ENCODE measurements at regions not wholly inside any gene's neighbourhood (a gene's known extent, or its start where the extent isn't known, plus 50 kb on each side); places are given as distances from the start of the nearest gene placed in this dataset.

- DNase-seq (no peak), FAIRE-seq (no peak)
- no peaks in the 10 kb centered on the region for H3K27me3 ChIP-seq (ENCODE audit: control insufficient read depth, insufficient read depth, low read length)
- H3K9ac ChIP-seq (ENCODE audit: low read length in 3 of 3): no peak overlapping the region
- intact Hi-C loops (cut with DNase I): no loop called here
- H3K9me3 ChIP-seq (ENCODE audit: control insufficient read depth in 2 of 3, insufficient read depth in 1 of 3, low read length in 3 of 3): peaks cover 0 to 16% (median 5%) of the 10 kb centered on the region in 3 donors
- H3K4me3 ChIP-seq (ENCODE audit: low read length in 3 of 3): no peak overlapping the region
- H3K4me1 ChIP-seq (ENCODE audit: control insufficient read depth in 2 of 3, insufficient read depth in 2 of 3, low read depth in 1 of 3, low read length in 3 of 3): no peaks in the 10 kb centered on the region
- no peak overlapping the region for H3K27ac ChIP-seq (ENCODE audit: low read depth in 2 of 2, low read length in 2 of 2)
- H3K36me3 ChIP-seq (ENCODE audit: control insufficient read depth in 2 of 3, insufficient read depth in 3 of 3, low read length in 3 of 3): no peaks in the 10 kb centered on the region
- no peak for TF ChIP-seq CTCF (IDR thresholded peaks at IDR 0.05; ENCODE audit: borderline replicate concordance, extremely low read depth, insufficient read depth)
These were observed 454.6 kb upstream of the EYS start for GRCh38 chr6:66161546-66162108.

- no peak overlapping the region for H3K4me3 ChIP-seq (ENCODE audit: low read length in 3 of 3)
- no peaks in the 10 kb centered on the region for H3K36me3 ChIP-seq (ENCODE audit: control insufficient read depth in 2 of 3, insufficient read depth in 3 of 3, low read length in 3 of 3)
- H3K27me3 ChIP-seq (ENCODE audit: control insufficient read depth, insufficient read depth, low read length): no peaks in the 10 kb centered on the region
- no peak overlapping the region for H3K27ac ChIP-seq (ENCODE audit: low read depth in 2 of 2, low read length in 2 of 2)
- DNase-seq (no peak), FAIRE-seq (no peak)
- no peaks in the 10 kb centered on the region for H3K4me1 ChIP-seq (ENCODE audit: control insufficient read depth in 2 of 3, insufficient read depth in 2 of 3, low read depth in 1 of 3, low read length in 3 of 3)
- intact Hi-C loops (cut with DNase I): no loop called here
- peaks cover 0 to 16% (median 5%) of the 10 kb centered on the region in 3 donors for H3K9me3 ChIP-seq (ENCODE audit: control insufficient read depth in 2 of 3, insufficient read depth in 1 of 3, low read length in 3 of 3)
- no peak overlapping the region for H3K9ac ChIP-seq (ENCODE audit: low read length in 3 of 3)
- TF ChIP-seq CTCF (IDR thresholded peaks at IDR 0.05; ENCODE audit: borderline replicate concordance, extremely low read depth, insufficient read depth): no peak
These were observed 452.9 kb upstream of the EYS start for GRCh38 chr6:66159937-66160336.

DNA sequence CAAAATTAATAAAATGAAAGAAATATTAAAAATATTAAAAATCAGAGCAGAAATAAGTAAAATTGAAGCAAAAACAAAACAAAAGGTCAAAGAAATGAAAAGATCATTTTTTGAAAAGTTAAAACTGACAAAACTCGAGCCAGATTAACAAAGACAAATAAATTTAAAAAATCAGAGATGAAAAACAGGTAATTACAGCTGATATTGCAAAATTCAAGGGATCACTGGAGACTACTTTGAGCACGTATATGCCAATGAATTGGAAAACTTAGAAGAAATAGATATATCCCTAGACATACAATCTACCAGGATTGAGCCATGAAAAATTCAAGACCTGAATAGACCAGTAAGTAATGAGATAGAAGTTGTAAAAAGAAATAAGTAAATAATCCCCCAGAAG, 446.2 kb upstream of the EYS start:
- Histone ChIP-seq H3K36me3 (ENCODE audit: control insufficient read depth in 2 of 3, insufficient read depth in 3 of 3, low read length in 3 of 3) (no peaks in the 10 kb centered on the region), H3K4me3 (ENCODE audit: low read length in 3 of 3) (no peak overlapping the region), H3K4me1 (ENCODE audit: control insufficient read depth in 2 of 3, insufficient read depth in 2 of 3, low read depth in 1 of 3, low read length in 3 of 3) (no peaks in the 10 kb centered on the region), H3K9me3 (ENCODE audit: control insufficient read depth in 2 of 3, insufficient read depth in 1 of 3, low read length in 3 of 3) (no peaks in the 10 kb centered on the region), H3K27me3 (ENCODE audit: control insufficient read depth, insufficient read depth, low read length) (no peaks in the 10 kb centered on the region), H3K9ac (ENCODE audit: low read length in 3 of 3) (no peak overlapping the region), H3K27ac (ENCODE audit: low read depth in 2 of 2, low read length in 2 of 2) (no peak overlapping the region)
- DNase-seq: no peak
- intact Hi-C loops (cut with DNase I): no loop called here
- FAIRE-seq: no peak
- TF ChIP-seq CTCF (IDR thresholded peaks at IDR 0.05; ENCODE audit: borderline replicate concordance, extremely low read depth, insufficient read depth): no peak

DNA sequence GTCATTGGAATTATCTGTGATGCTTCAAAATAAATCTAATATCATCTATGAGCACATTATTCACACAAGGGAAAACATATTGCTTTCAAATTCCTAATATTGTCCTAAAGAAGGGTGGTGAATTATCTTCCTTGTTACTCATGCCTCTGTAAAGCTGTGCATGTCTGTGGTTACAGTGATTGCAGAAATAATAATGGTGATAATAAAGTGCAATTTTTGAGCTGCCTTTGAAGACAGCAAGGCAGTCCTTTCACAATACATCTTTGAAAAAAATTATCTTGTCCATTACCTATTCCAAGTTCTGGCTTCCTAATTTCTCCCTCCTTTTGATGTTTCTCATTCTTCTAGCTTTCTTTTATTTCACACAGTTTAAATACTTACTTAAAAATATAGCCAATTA, 442.1 kb upstream of the EYS start:
- no peak for TF ChIP-seq CTCF (IDR thresholded peaks at IDR 0.05; ENCODE audit: borderline replicate concordance, extremely low read depth, insufficient read depth)
- Histone ChIP-seq H3K27ac (ENCODE audit: low read depth in 2 of 2, low read length in 2 of 2) (no peak overlapping the region), H3K4me3 (ENCODE audit: low read length in 3 of 3) (no peak overlapping the region), H3K36me3 (ENCODE audit: control insufficient read depth in 2 of 3, insufficient read depth in 3 of 3, low read length in 3 of 3) (no peaks in the 10 kb centered on the region), H3K4me1 (ENCODE audit: control insufficient read depth in 2 of 3, insufficient read depth in 2 of 3, low read depth in 1 of 3, low read length in 3 of 3) (no peaks in the 10 kb centered on the region), H3K9ac (ENCODE audit: low read length in 3 of 3) (no peak overlapping the region), H3K27me3 (ENCODE audit: control insufficient read depth, insufficient read depth, low read length) (no peaks in the 10 kb centered on the region), H3K9me3 (ENCODE audit: control insufficient read depth in 2 of 3, insufficient read depth in 1 of 3, low read length in 3 of 3) (no peaks in the 10 kb centered on the region)
- no peak for FAIRE-seq
- intact Hi-C loops (cut with DNase I): no loop called here
- no peak for DNase-seq
